Renal cortical epithelial cell (primary cell): ENCODE measurements at regions not wholly inside any gene's neighbourhood (a gene's known extent, or its start where the extent isn't known, plus 50 kb on each side); places are given as distances from the start of the nearest gene placed in this dataset.
"Not testable (repeated sequence)": the region's sequence is repeated elsewhere in the genome, so short reads cannot be mapped to it uniquely, and the experiment has no call there.

Experiments
- DNase-seq: peaks from one replicate; pipeline ENCODE4 v3.0.0-alpha.2; 2011; ENCODE audit warnings: low read depth

- no peak for DNase-seq
Measured at GRCh38 chr7:9071160-9071762, 637.9 kb downstream of the NXPH1 start.

GRCh38 chr7:9075774-9076173 lies 642.4 kb downstream of the NXPH1 start:
- not testable (repeated sequence) for DNase-seq

GRCh38 chr7:9082203-9082602 lies 648.8 kb downstream of the NXPH1 start:
- no peak for DNase-seq

- DNase-seq = no peak
Measured at GRCh38 chr7:9083837-9084236, 650.4 kb downstream of the NXPH1 start.

- DNase-seq = no peak
Measured at GRCh38 chr7:9091282-9091681, 657.9 kb downstream of the NXPH1 start.

GRCh38 chr7:9097565-9098060 lies 664.2 kb downstream of the NXPH1 start:
- DNase-seq = no peak

- no peak for DNase-seq
Measured at GRCh38 chr7:9100289-9100688, 666.9 kb downstream of the NXPH1 start.

GRCh38 chr7:9102846-9103245 lies 669.4 kb downstream of the NXPH1 start:
- no peak for DNase-seq

GRCh38 chr7:9106747-9107146 lies 673.3 kb downstream of the NXPH1 start:
- DNase-seq = no peak

- DNase-seq = no peak
Measured at GRCh38 chr7:9120331-9120730, 686.9 kb downstream of the NXPH1 start.

GRCh38 chr7:9124320-9124719 lies 690.9 kb downstream of the NXPH1 start:
- no peak for DNase-seq

- no peak for DNase-seq
Measured at GRCh38 chr7:9125246-9125645, 691.8 kb downstream of the NXPH1 start.

- no peak for DNase-seq
Measured at GRCh38 chr7:9127901-9128300, 694.5 kb downstream of the NXPH1 start.

- no peak for DNase-seq
Measured at GRCh38 chr7:9148687-9149086, 715.3 kb downstream of the NXPH1 start.

- peak; percentile 65 for DNase-seq
Measured at GRCh38 chr7:9149499-9150082, 716.2 kb downstream of the NXPH1 start.

- not testable (repeated sequence) for DNase-seq
Measured at GRCh38 chr7:9163691-9164090, 730.3 kb downstream of the NXPH1 start.

- no peak for DNase-seq
Measured at GRCh38 chr7:9175871-9176270, 742.5 kb downstream of the NXPH1 start.

- peak; percentile 51 for DNase-seq
Measured at GRCh38 chr7:9181356-9181755, 747.9 kb downstream of the NXPH1 start.

- DNase-seq = no peak
Measured at GRCh38 chr7:9186730-9187129, 753.3 kb downstream of the NXPH1 start.

GRCh38 chr7:9189703-9190102 lies 756.3 kb downstream of the NXPH1 start:
- DNase-seq = no peak

GRCh38 chr7:9192969-9193368 lies 759.6 kb downstream of the NXPH1 start:
- peak; percentile 33 for DNase-seq

GRCh38 chr7:9200626-9201025 lies 767.2 kb downstream of the NXPH1 start:
- DNase-seq = no peak

- no peak for DNase-seq
Measured at GRCh38 chr7:9201928-9202327, 768.5 kb downstream of the NXPH1 start.

GRCh38 chr7:9204571-9204970 lies 771.2 kb downstream of the NXPH1 start:
- peak; percentile 16 for DNase-seq
